IPS-15b (cell line): ENCODE measurements at regions not wholly inside any gene's neighbourhood (a gene's known extent, or its start where the extent isn't known, plus 50 kb on each side); places are given as distances from the start of the nearest gene placed in this dataset.
"Not testable (repeated sequence)": the region's sequence is repeated elsewhere in the genome, so short reads cannot be mapped to it uniquely, and the experiment has no call there.

Experiments
- H3K27me3 ChIP-seq: one replicate; pipeline ENCODE4 v1.6.1; 2013; ENCODE audit warnings: low read length; ENCODE audit not compliant: control insufficient read depth, insufficient read depth
- H3K36me3 ChIP-seq: one replicate; pipeline ENCODE4 v1.6.1; 2013; ENCODE audit warnings: low read length; ENCODE audit not compliant: control insufficient read depth, insufficient read depth
- H3K4me1 ChIP-seq: one replicate; pipeline ENCODE4 v1.6.1; 2013; ENCODE audit warnings: mild to moderate bottlenecking, low read length; ENCODE audit not compliant: control insufficient read depth, insufficient read depth
- H3K4me3 ChIP-seq: one replicate; pipeline ENCODE4 v1.5.1; 2013; ENCODE audit warnings: low read depth, low read length
- H3K9ac ChIP-seq: one replicate; pipeline ENCODE4 v1.6.1; 2013; ENCODE audit warnings: low read depth, mild to moderate bottlenecking, low read length
- H3K9me3 ChIP-seq: one replicate; pipeline ENCODE4 v1.6.1; 2013; ENCODE audit warnings: mild to moderate bottlenecking, low read length; ENCODE audit not compliant: control insufficient read depth, insufficient read depth

GRCh38 chr12:20134652-20135051 is 233.7 kb upstream of the PDE3A start:
- no peaks in the 10 kb centered on the region for H3K9me3 ChIP-seq
- H3K36me3 ChIP-seq, result no peaks in the 10 kb centered on the region
- no peaks in the 10 kb centered on the region for H3K27me3 ChIP-seq
- no peaks in the 10 kb centered on the region for H3K4me1 ChIP-seq
- no peak overlapping the region for H3K4me3 ChIP-seq
- H3K9ac ChIP-seq, result no peak overlapping the region

- Histone ChIP-seq H3K9me3 (no peaks in the 10 kb centered on the region), H3K4me1 (peaks cover 3% of the 10 kb centered on the region), H3K36me3 (no peaks in the 10 kb centered on the region), H3K4me3 (no peak overlapping the region), H3K9ac (no peak overlapping the region), H3K27me3 (no peaks in the 10 kb centered on the region)
These were observed 227.6 kb upstream of the PDE3A start for GRCh38 chr12:20140751-20141150.

- no peaks in the 10 kb centered on the region for H3K9me3 ChIP-seq
- no peak overlapping the region for H3K9ac ChIP-seq
- H3K4me3 ChIP-seq, result no peak overlapping the region
- H3K4me1 ChIP-seq, result peaks cover 3% of the 10 kb centered on the region
- H3K27me3 ChIP-seq, result no peaks in the 10 kb centered on the region
- H3K36me3 ChIP-seq, result no peaks in the 10 kb centered on the region
These were observed 226.0 kb upstream of the PDE3A start for GRCh38 chr12:20142316-20142715.

DNA sequence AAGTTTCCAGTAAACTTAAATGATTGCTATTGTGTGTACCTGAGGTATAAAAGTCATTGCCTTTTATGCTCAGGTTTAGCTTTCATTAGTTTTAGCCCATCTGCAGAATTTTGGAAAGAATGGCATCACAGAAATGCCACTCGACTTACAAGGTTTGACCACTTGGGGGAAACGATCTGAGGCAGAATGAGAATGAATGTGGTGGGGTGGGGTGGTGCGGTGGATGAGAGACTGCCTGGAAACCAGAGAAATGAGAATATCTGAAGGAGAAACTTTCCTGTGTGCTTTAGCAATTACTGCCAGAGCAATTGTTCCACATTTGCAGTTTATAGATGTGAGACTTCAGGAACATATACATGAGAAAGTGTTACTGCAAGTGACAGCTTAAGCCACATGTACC is 225.4 kb upstream of the PDE3A start:
- Histone ChIP-seq H3K9ac (no peak overlapping the region), H3K4me1 (peaks cover 3% of the 10 kb centered on the region), H3K36me3 (no peaks in the 10 kb centered on the region), H3K9me3 (no peaks in the 10 kb centered on the region), H3K4me3 (no peak overlapping the region), H3K27me3 (no peaks in the 10 kb centered on the region)

DNA sequence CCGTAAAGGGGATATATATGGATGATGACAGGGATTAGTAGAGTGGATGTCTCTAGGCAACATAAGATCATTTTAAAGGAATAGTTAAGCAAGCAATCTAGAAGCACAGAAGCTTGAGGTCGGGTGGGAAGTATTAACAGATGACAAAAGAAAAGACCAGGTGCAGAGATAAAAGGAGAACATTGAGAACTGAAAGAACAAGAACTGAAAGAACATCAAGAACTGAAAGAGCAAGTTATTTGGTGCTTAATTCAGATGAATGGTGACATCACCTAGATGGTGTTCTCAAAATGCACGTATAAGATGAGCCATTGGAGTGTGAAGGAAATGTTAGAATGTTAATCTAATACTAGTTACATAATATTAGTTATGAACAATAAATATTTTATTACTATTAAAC is 224.0 kb upstream of the PDE3A start:
- no peak overlapping the region for H3K4me3 ChIP-seq

DNA sequence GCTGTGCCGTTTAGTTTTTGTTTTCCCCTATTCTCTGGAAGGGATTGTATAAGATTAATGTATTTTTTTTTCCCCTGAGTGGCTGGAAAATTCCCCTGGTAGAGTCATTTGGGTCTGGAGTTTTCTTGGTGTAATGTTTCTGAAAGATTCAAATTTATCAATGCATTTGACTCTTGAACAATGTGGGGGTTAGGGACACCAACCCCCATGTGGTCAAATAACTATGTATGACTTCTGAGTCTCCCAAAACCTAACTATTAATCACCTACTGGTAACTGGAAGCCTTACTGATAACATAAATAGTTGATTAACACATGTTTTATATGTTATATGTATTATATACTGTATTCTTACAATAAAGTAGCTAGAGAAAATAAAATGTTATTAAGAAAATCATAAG is 220.1 kb upstream of the PDE3A start:
- H3K4me3 ChIP-seq, result no peak overlapping the region
- no peaks in the 10 kb centered on the region for H3K27me3 ChIP-seq

More for the DNA sequence above, 224.0 kb upstream of the PDE3A start:
- Histone ChIP-seq H3K9ac (no peak overlapping the region), H3K9me3 (no peaks in the 10 kb centered on the region), H3K4me1 (peaks cover 3% of the 10 kb centered on the region), H3K27me3 (no peaks in the 10 kb centered on the region), H3K36me3 (no peaks in the 10 kb centered on the region)

DNA sequence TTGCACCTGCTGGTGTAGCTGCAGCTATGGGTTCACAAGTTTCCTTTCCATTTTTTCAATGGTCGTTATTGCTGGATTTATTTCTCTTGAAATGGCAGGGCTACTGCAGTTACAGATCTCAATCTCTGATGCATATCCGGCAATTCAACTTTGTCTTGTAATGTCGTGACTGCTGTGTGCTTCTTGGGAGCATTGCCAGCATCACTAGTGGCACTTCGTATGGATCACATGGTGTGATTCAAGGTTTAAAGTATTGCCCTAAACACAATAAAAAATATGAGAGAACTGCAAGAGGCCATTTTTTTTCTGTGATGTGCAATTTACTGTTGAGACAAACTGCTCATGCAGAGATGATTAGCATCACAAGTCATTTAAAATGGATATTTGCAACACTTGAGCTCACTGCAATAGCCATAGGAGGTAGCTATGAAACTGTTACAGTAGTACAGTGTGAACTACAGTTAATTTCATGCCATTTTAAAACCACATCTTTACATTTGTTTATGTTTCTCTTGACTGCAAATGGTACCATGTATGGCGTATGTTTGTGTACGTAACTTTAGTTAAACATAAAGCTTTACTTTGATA is 217.4 kb upstream of the PDE3A start:
- no peak overlapping the region for H3K9ac ChIP-seq
- no peaks in the 10 kb centered on the region for H3K36me3 ChIP-seq
- no peaks in the 10 kb centered on the region for H3K27me3 ChIP-seq
- no peaks in the 10 kb centered on the region for H3K4me1 ChIP-seq
- no peak overlapping the region for H3K4me3 ChIP-seq
- H3K9me3 ChIP-seq, result no peaks in the 10 kb centered on the region

More for the DNA sequence above, 220.1 kb upstream of the PDE3A start:
- H3K9ac ChIP-seq, result no peak overlapping the region
- no peaks in the 10 kb centered on the region for H3K36me3 ChIP-seq
- no peaks in the 10 kb centered on the region for H3K9me3 ChIP-seq
- peaks cover under 1% of the 10 kb centered on the region for H3K4me1 ChIP-seq

- Histone ChIP-seq H3K9me3 (no peaks in the 10 kb centered on the region), H3K4me3 (no peak overlapping the region), H3K36me3 (no peaks in the 10 kb centered on the region), H3K27me3 (no peaks in the 10 kb centered on the region), H3K9ac (no peak overlapping the region), H3K4me1 (no peaks in the 10 kb centered on the region)
These were observed 214.3 kb upstream of the PDE3A start for GRCh38 chr12:20154052-20154451.

DNA sequence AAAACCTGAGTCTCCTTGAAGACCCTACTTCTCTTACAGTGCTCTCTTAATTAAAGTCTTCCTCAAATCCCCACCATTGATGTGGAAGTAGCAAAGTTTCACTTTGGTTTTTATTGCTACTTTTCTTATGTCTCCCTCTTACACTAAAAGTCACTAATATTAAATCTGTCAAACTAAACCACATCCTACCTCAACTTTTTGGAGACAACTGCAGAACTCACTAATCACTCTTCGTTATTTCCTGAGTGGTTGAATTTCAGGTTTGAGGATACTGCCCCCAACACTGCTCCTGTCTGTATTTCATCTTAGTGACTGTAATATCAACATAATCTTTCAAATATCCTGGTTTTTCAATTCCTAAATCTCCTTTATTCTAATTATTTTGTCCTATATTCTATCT is 213.0 kb upstream of the PDE3A start:
- H3K4me1 ChIP-seq, result no peaks in the 10 kb centered on the region
- no peak overlapping the region for H3K4me3 ChIP-seq
- H3K36me3 ChIP-seq, result no peaks in the 10 kb centered on the region
- H3K9me3 ChIP-seq, result no peaks in the 10 kb centered on the region
- no peaks in the 10 kb centered on the region for H3K27me3 ChIP-seq
- H3K9ac ChIP-seq, result no peak overlapping the region

DNA sequence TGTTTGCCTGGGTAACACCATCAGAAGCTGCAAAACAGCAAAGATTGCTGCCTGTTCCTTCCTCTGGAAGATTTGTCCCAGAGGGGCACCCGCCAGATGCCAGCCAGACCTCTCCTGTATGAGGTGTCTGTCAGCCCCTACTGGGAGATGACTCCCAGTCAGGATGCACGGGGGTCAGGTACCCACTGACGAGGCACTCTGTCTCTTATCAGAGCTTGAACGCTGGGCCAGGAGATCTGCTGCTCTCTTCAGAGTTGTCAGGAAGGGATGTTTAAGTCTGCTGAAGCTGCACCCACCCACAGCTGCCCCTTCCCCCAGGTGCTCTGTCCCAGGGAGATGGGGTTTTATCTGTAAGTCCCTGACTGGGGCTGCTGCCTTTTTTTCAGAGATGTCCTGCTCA is 207.4 kb upstream of the PDE3A start:
- H3K9me3 ChIP-seq, H3K36me3 ChIP-seq, H3K9ac ChIP-seq, H3K4me1 ChIP-seq, H3K27me3 ChIP-seq, H3K4me3 ChIP-seq: not testable (repeated sequence)

DNA sequence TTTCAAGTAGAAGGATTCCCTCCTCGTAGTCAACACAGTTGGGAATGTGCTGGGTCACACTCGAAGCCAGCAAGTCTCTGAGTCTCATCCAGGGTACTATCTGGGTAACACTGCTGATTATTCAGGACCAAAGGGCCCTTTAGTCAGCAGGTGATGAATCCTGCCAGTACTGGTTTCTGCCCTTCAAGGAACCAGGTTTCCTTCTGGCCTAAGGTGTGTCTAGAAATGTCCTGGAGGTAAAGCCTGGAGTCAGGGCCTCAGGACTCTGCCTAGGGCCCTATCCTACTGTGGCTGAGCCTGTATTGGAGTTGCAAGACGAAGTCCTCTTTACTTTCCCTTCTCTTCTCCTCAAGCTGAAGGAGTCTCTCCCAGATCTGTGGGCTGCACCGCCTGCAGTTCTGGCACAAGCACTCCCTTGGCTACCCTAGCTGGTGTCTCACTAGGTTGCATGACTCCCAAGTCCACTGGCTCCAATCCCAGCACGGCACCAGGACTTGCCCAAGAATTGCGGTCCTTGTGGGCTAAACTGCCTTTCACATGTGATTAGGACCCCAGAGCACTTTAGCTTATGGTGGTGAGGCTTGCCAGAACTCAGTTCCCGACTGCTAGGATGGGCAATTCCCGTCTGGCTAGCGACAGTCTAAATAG is 193.7 kb upstream of the PDE3A start:
- H3K27me3 ChIP-seq, result no peaks in the 10 kb centered on the region
- H3K36me3 ChIP-seq, result no peaks in the 10 kb centered on the region
- H3K4me1 ChIP-seq, result no peaks in the 10 kb centered on the region
- H3K4me3 ChIP-seq, result no peak overlapping the region
- no peaks in the 10 kb centered on the region for H3K9me3 ChIP-seq
- no peak overlapping the region for H3K9ac ChIP-seq

- Histone ChIP-seq H3K9me3 (no peaks in the 10 kb centered on the region), H3K9ac (no peak overlapping the region), H3K27me3 (no peaks in the 10 kb centered on the region), H3K4me1 (no peaks in the 10 kb centered on the region), H3K4me3 (no peak overlapping the region), H3K36me3 (no peaks in the 10 kb centered on the region)
These were observed 192.5 kb upstream of the PDE3A start for GRCh38 chr12:20175704-20176388.
